ENCODE measurements at regions not wholly inside any gene's neighbourhood (a gene's known extent, or its start where the extent isn't known, plus 50 kb on each side); places are given as distances from the start of the nearest gene placed in this dataset.

GRCh38 chr5:17819783-17820182 is 185.5 kb downstream of the TAF11L14 start:
- Histone ChIP-seq H3F3A (replicated peaks; ENCODE audit: low read depth) (no peaks in the 10 kb centered on the region), H3K27me3 (ENCODE audit: insufficient read depth) (no peaks in the 10 kb centered on the region), H2AFZ (no peak overlapping the region), H3K4me3 (no peak overlapping the region), H4K20me1 (replicated peaks; ENCODE audit: insufficient read depth) (no peaks in the 10 kb centered on the region), H3K4me2 (no peak overlapping the region), H3K9me2 (ENCODE audit: insufficient read depth) (no peaks in the 10 kb centered on the region), H3K79me2 (replicated peaks; ENCODE audit: insufficient read depth) (no peaks in the 10 kb centered on the region), H3K27ac (ENCODE audit: low read depth) (no peak overlapping the region), H3K4me1 (ENCODE audit: insufficient read depth) (no peaks in the 10 kb centered on the region), H3K36me3 (ENCODE audit: insufficient read depth) (no peaks in the 10 kb centered on the region)
- Mint-ChIP-seq H3K27me3 (ENCODE audit: insufficient read depth, low read depth, poor library complexity) (peaks cover 2% of the 10 kb centered on the region), H3K4me3 (no peak overlapping the region), H3K9me3 (no peaks in the 10 kb centered on the region), H3K36me3 (ENCODE audit: low read depth) (no peaks in the 10 kb centered on the region), H3K4me1 (no peaks in the 10 kb centered on the region), H3K27ac (no peak overlapping the region; the same call in 1 of the 2 replicates)
- no peak for ATAC-seq
- no peak for DNase-seq (ENCODE audit: low spot score)
- TF ChIP-seq EZH2 (IDR thresholded peaks at IDR 0.05; ENCODE audit: low read depth, unreplicated experiment) = no peak
- no peak for TF ChIP-seq EZH2phosphoT487 (IDR thresholded peaks at IDR 0.05; ENCODE audit: unreplicated experiment)
- TF ChIP-seq ZNF462 (CRISPR knock-in tag; IDR thresholded peaks at IDR 0.05) = no peak
- no peak for TF ChIP-seq CREB1 (CRISPR knock-in tag; IDR thresholded peaks at IDR 0.05; ENCODE audit: low read depth)

DNA sequence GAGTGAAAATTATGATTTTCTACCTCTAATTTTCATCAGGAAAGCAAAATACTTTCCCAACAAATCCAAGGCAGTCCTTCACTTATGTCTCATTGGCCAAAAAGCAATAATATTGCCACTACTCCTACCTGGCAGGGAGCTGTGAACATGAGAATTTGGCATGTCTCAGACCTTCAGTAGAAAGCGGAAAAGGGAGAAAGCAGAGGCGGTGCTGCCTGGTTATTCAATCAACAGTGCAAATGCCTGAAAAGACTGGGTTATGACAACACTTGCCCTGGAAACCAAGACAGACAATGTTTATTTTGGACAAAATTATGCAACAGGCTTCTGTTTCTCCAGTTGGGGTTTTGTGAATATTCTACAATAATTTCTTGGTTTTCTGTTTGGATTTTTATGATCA is 194.4 kb downstream of the TAF11L14 start:
- no peak for DNase-seq (ENCODE audit: low spot score)
- Mint-ChIP-seq H3K27ac (no peak overlapping the region), H3K4me3 (no peak overlapping the region), H3K9me3 (no peaks in the 10 kb centered on the region), H3K36me3 (ENCODE audit: low read depth) (no peaks in the 10 kb centered on the region), H3K4me1 (no peaks in the 10 kb centered on the region), H3K27me3 (ENCODE audit: insufficient read depth, low read depth, poor library complexity) (no peaks in the 10 kb centered on the region)
- no peaks in the 10 kb centered on the region for H3K79me2 ChIP-seq (replicated peaks; ENCODE audit: insufficient read depth)
- no peaks in the 10 kb centered on the region for H3F3A ChIP-seq (replicated peaks; ENCODE audit: low read depth)
- no peak overlapping the region for H3K27ac ChIP-seq (ENCODE audit: low read depth)
- no peaks in the 10 kb centered on the region for H4K20me1 ChIP-seq (replicated peaks; ENCODE audit: insufficient read depth)
- H2AFZ ChIP-seq = no peak overlapping the region
- H3K9me2 ChIP-seq (ENCODE audit: insufficient read depth) = peaks cover 13% of the 10 kb centered on the region; the same call in 1 of the 2 replicates
- no peak overlapping the region for H3K4me3 ChIP-seq
- no peaks in the 10 kb centered on the region for H3K36me3 ChIP-seq (ENCODE audit: insufficient read depth)
- no peak for ATAC-seq
- H3K4me2 ChIP-seq = no peak overlapping the region
- no peaks in the 10 kb centered on the region for H3K4me1 ChIP-seq (ENCODE audit: insufficient read depth)
- no peaks in the 10 kb centered on the region for H3K27me3 ChIP-seq (ENCODE audit: insufficient read depth)
- no peak for TF ChIP-seq CTCF (conservative IDR thresholded peaks at IDR 0.05; ENCODE audit: low read depth in 2 of 2)
- TF ChIP-seq ZNF114 (CRISPR knock-in tag; IDR thresholded peaks at IDR 0.05) = no peak
- no peak for TF ChIP-seq EZH2 (IDR thresholded peaks at IDR 0.05; ENCODE audit: low read depth, unreplicated experiment)
